Breast epithelium (tissue), 3 donors: ENCODE measurements at regions not wholly inside any gene's neighbourhood (a gene's known extent, or its start where the extent isn't known, plus 50 kb on each side); places are given as distances from the start of the nearest gene placed in this dataset.
A peak's percentile ranks its signal among the peaks of the same experiment; 100 is the strongest.

Experiments used
- POLR2A ChIP-seq: fragments of 450-650 bp; IDR thresholded peaks from one replicate; pipeline ENCODE4 v1.6.1; 2016; ENCODE audit warnings: antibody characterized with exemption, mild to moderate bottlenecking, moderate library complexity
- POLR2AphosphoS5 ChIP-seq, 3 donors: sonication (generic); formaldehyde crosslinking; IDR thresholded peaks; one replicate each; pipeline ENCODE4 v1.6.1; 2017; ENCODE audit warnings: antibody characterized with exemption in 3 of 3
- TF ChIP-seq, protein P1 (sequence below), 3 donors: fragments of 450-650 bp; IDR thresholded peaks; one replicate each; pipeline ENCODE4 v1.5.1; 2016 to 2017; ENCODE audit warnings: antibody characterized with exemption in 3 of 3, mild to moderate bottlenecking in 3 of 3, moderate library complexity in 3 of 3

- TF ChIP-seq, protein P1, sequence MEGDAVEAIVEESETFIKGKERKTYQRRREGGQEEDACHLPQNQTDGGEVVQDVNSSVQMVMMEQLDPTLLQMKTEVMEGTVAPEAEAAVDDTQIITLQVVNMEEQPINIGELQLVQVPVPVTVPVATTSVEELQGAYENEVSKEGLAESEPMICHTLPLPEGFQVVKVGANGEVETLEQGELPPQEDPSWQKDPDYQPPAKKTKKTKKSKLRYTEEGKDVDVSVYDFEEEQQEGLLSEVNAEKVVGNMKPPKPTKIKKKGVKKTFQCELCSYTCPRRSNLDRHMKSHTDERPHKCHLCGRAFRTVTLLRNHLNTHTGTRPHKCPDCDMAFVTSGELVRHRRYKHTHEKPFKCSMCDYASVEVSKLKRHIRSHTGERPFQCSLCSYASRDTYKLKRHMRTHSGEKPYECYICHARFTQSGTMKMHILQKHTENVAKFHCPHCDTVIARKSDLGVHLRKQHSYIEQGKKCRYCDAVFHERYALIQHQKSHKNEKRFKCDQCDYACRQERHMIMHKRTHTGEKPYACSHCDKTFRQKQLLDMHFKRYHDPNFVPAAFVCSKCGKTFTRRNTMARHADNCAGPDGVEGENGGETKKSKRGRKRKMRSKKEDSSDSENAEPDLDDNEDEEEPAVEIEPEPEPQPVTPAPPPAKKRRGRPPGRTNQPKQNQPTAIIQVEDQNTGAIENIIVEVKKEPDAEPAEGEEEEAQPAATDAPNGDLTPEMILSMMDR (IDR thresholded peaks at IDR 0.05): peak in 2 of 3 donors; percentile 35 to 36
- TF ChIP-seq POLR2A (no peak), POLR2AphosphoS5 (IDR thresholded peaks at IDR 0.05) (no peak)
Observed at GRCh38 chr21:16082038-16082816, 352.4 kb downstream of the USP25 start.
